Tibial nerve (tissue), 4 donors: ENCODE measurements at regions not wholly inside any gene's neighbourhood (a gene's known extent, or its start where the extent isn't known, plus 50 kb on each side); places are given as distances from the start of the nearest gene placed in this dataset.
"Not testable (repeated sequence)": the region's sequence is repeated elsewhere in the genome, so short reads cannot be mapped to it uniquely, and the experiment has no call there.

Source experiments
- DNase-seq, 2 donors: peaks; one replicate each; pipeline ENCODE4 v3.0.0-alpha.2; 2019; ENCODE audit warnings: low spot score in 2 of 2
- H3K27ac ChIP-seq, 4 donors: fragments of 200-600 bp; sonication (generic) in 3 of 4; one replicate each; pipeline ENCODE4 v1.5.1; 2017 to 2019; ENCODE audit warnings: mild to moderate bottlenecking in 1 of 4
- H3K27me3 ChIP-seq, 2 donors: fragments of 200-600 bp; sonication (generic) in 1 of 2; one replicate each; pipeline versions ENCODE4 v1.5.1 to v1.6.0; 2017 to 2019
- H3K36me3 ChIP-seq, 3 donors: fragments of 200-600 bp; sonication (generic); one replicate each; pipeline ENCODE4 v1.5.1; 2018 to 2019
- H3K4me1 ChIP-seq, 4 donors: fragments of 200-600 bp; sonication (generic) in 3 of 4; one replicate each; pipeline ENCODE4 v1.5.1; 2017 to 2019
- H3K4me3 ChIP-seq, 4 donors: fragments of 200-600 bp; sonication (generic) in 3 of 4; one replicate each; pipeline ENCODE4 v1.5.1; 2017 to 2019; ENCODE audit warnings: mild to moderate bottlenecking in 1 of 4, moderate library complexity in 1 of 4
- H3K9me3 ChIP-seq, 4 donors: fragments of 200-600 bp; sonication (generic) in 3 of 4; one replicate each; pipeline ENCODE4 v1.5.1; 2017 to 2019
- EP300 ChIP-seq, 2 donors: sonication (generic); formaldehyde crosslinking; IDR thresholded peaks; one replicate each; pipeline ENCODE4 v1.6.1; 2017; ENCODE audit warnings: antibody characterized with exemption in 2 of 2, mild to moderate bottlenecking in 1 of 2
- POLR2A ChIP-seq, 2 donors: fragments of 450-650 bp; IDR thresholded peaks; one replicate each; pipeline ENCODE4 v1.6.1; 2017; ENCODE audit warnings: antibody characterized with exemption in 2 of 2, mild to moderate bottlenecking in 2 of 2, moderate library complexity in 2 of 2
- WGBS, 2 donors: methylation state at CpG; one replicate each; pipeline ENCODE4 v1.1.5; 2018; 5-methylcytosine and 5-hydroxymethylcytosine counted together
- TF ChIP-seq, protein P1 (sequence below), 5 experiments: fragments of 200-600 bp in 3 of 5; fragments of 450-650 bp in 2 of 5; sonication (generic) in 3 of 5; IDR thresholded peaks; one replicate each; pipeline ENCODE4 v1.5.1; 2016 to 2019; ENCODE audit warnings: antibody characterized with exemption in 5 of 5, mild to moderate bottlenecking in 3 of 5, moderate library complexity in 2 of 5

DNA sequence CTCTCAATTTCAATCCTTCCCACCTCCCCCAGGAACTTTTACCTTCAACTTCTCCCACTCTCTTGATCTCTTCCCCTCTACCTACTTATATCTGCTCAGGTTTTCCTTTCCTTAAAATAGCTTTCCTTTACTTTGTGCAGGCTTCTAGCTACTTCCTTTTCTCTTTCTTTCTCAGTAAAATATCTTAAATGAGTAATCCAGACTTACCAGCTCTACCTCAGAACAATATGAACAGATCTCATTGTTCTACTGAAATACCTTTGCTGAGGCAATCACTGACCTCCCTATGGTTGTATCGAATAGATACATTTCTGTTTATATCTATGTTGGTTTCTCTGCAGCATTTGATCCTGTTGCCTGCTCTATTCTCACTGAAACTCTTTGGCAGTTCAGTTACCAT lies 86.7 kb upstream of the WDR44 start:
- no peaks in the 10 kb centered on the region for H3K9me3 ChIP-seq
- TF ChIP-seq, protein P1, sequence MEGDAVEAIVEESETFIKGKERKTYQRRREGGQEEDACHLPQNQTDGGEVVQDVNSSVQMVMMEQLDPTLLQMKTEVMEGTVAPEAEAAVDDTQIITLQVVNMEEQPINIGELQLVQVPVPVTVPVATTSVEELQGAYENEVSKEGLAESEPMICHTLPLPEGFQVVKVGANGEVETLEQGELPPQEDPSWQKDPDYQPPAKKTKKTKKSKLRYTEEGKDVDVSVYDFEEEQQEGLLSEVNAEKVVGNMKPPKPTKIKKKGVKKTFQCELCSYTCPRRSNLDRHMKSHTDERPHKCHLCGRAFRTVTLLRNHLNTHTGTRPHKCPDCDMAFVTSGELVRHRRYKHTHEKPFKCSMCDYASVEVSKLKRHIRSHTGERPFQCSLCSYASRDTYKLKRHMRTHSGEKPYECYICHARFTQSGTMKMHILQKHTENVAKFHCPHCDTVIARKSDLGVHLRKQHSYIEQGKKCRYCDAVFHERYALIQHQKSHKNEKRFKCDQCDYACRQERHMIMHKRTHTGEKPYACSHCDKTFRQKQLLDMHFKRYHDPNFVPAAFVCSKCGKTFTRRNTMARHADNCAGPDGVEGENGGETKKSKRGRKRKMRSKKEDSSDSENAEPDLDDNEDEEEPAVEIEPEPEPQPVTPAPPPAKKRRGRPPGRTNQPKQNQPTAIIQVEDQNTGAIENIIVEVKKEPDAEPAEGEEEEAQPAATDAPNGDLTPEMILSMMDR (IDR thresholded peaks at IDR 0.05), result no peak
- TF ChIP-seq EP300 (IDR thresholded peaks at IDR 0.05), result no peak
- no peak for TF ChIP-seq POLR2A (IDR thresholded peaks at IDR 0.05)
- H3K27me3 ChIP-seq, result no peaks in the 10 kb centered on the region
- DNase-seq, result no peak
- no peak overlapping the region for H3K4me3 ChIP-seq
- no peaks in the 10 kb centered on the region for H3K36me3 ChIP-seq
- 88 to 90% methylated on average over 1 of the region's 1 CpG for WGBS, 2 donors
- no peak overlapping the region for H3K27ac ChIP-seq
- H3K4me1 ChIP-seq, result no peaks in the 10 kb centered on the region

DNA sequence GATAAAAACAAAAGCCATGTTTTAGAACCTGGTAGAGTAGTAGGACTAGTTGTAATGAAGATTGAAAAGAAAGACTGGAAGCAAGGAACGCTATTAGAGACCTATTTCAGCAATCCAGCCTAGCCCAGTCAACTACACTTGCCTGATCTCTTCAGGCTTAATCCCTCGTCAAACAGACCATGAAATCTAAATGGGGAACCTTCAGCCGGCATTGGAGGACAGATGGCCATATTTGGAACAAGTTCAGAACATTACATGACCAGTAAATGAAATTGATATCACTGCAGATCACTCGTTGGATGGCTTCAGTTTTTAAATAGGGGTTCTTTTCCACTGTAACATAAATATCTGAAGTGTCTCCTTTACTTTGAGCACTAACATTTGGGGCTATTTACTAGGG lies 84.8 kb upstream of the WDR44 start:
- no peaks in the 10 kb centered on the region for H3K36me3 ChIP-seq
- TF ChIP-seq, protein P1 (IDR thresholded peaks at IDR 0.05), result no peak
- TF ChIP-seq POLR2A (IDR thresholded peaks at IDR 0.05) (no peak), EP300 (IDR thresholded peaks at IDR 0.05) (no peak)
- 66 to 80% methylated on average over 4 of the region's 4 CpGs for WGBS, 2 donors
- no peak for DNase-seq
- H3K27me3 ChIP-seq, result no peaks in the 10 kb centered on the region
- no peak overlapping the region for H3K27ac ChIP-seq
- H3K4me3 ChIP-seq, result no peak overlapping the region
- H3K9me3 ChIP-seq, result no peaks in the 10 kb centered on the region
- H3K4me1 ChIP-seq, result no peaks in the 10 kb centered on the region

DNA sequence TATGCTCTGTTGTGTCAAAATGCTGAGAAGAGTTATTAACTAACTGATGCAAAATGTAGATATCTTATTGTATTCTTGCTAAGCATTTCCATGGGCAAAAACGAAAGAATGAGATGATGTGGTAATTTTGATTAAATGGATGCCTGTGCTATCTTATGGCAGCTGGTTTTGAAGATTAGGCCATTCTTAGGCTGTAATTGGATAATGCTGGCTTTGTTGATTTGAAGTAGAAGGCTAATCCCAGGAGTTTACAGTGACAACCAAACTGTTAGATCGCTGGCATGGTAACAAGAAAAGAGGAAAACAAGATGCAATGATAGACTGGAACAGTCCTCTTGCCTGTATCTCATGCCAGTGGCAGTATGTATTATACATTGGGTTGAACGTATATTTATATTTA lies 74.1 kb upstream of the WDR44 start:
- no peaks in the 10 kb centered on the region for H3K4me1 ChIP-seq

DNA sequence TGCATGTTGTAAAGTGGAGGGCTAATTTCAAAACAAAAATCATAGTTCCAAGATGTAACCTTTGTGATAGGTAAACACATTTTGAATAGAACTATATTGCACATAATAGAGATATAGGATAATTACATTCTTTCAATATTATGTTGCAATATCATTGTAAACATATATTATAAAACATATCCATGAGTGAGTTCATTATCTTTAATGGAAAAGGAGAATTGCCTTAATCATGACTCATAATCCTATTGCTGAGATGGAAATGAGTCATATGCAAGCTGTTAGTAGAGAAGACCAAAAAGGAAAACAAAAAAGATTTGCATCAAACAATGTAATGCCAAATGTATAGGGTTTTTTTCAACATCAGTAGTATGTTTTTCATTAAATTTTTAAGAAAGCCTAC lies 73.7 kb upstream of the WDR44 start:
- TF ChIP-seq EP300 (IDR thresholded peaks at IDR 0.05), result no peak
- TF ChIP-seq, protein P1 (IDR thresholded peaks at IDR 0.05), result no peak
- TF ChIP-seq POLR2A (IDR thresholded peaks at IDR 0.05), result no peak

More for the DNA sequence above, 74.1 kb upstream of the WDR44 start:
- Histone ChIP-seq H3K36me3 (no peaks in the 10 kb centered on the region), H3K27me3 (no peaks in the 10 kb centered on the region), H3K27ac (no peak overlapping the region), H3K4me3 (no peak overlapping the region), H3K9me3 (no peaks in the 10 kb centered on the region)
- DNase-seq, result no peak
- WGBS, 2 donors, result 54 to 66% methylated on average over 3 of the region's 3 CpGs
- no peak for TF ChIP-seq POLR2A (IDR thresholded peaks at IDR 0.05)
- TF ChIP-seq, protein P1 (IDR thresholded peaks at IDR 0.05), result no peak
- no peak for TF ChIP-seq EP300 (IDR thresholded peaks at IDR 0.05)

DNA sequence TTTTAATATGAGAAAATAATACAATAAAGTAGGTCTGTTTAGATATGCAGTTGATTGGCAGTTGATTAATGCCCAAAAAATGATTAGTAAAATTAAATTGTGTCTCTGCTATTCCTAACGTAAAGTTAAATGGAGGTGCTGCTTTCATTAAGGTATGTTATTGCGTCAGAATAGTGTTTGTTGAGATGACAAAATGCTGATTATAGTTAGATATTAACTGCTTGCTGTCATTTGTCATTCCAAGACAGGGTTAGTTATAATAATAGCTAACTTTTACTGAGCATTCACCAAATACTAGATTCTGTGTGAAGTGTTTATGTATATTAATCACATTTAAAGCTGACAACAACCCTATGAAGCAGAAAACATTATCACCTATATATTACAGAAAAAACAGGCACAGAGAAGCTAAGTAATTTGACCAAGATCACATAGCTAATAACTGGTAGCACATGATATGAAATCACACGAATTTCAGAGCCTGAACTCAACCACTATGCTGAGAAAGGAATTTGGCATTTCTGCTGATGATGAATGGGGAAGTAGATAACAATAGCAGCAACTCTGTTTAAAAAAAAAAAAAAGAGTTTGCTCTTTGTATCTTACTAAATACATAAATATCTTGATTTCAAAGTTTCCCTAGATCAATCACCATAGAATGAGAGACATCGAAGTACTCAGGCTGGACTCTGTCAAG lies 59.7 kb upstream of the WDR44 start:
- no peaks in the 10 kb centered on the region for H3K4me1 ChIP-seq
- WGBS, 2 donors, result 53 to 63% methylated on average over 4 of the region's 4 CpGs
- no peak overlapping the region for H3K4me3 ChIP-seq
- TF ChIP-seq POLR2A (IDR thresholded peaks at IDR 0.05), result no peak
- TF ChIP-seq, protein P1 (IDR thresholded peaks at IDR 0.05), result no peak
- TF ChIP-seq EP300 (IDR thresholded peaks at IDR 0.05), result no peak
- H3K27me3 ChIP-seq, result no peaks in the 10 kb centered on the region
- H3K36me3 ChIP-seq, result no peaks in the 10 kb centered on the region
- DNase-seq, result no peak
- no peak overlapping the region for H3K27ac ChIP-seq
- H3K9me3 ChIP-seq, result no peaks in the 10 kb centered on the region

More for the DNA sequence above, 73.7 kb upstream of the WDR44 start:
- Histone ChIP-seq H3K27me3 (no peaks in the 10 kb centered on the region), H3K36me3 (no peaks in the 10 kb centered on the region), H3K4me1 (no peaks in the 10 kb centered on the region), H3K27ac (no peak overlapping the region), H3K9me3 (no peaks in the 10 kb centered on the region), H3K4me3 (no peak overlapping the region)
- no peak for DNase-seq

DNA sequence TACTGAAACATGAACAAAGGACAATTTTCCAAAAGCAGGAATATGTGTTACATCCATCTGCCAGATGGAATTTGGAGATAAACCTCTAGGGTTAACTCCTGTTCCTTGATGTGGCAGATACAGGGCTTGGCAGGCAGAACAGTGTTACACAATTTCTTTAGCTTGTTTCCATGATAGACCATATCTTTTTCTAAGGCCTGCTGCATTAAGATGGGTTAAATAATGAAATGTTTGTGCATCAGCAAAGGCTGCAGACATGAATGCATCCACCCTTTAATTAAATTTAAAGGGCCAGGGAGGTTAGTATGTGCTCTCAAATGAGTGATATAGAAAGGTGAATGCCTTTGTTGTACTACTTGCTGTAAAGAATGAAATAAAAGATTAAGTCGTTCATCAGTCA lies 50.1 kb upstream of the WDR44 start:
- H3K4me3 ChIP-seq, H3K27me3 ChIP-seq, H3K9me3 ChIP-seq, DNase-seq, H3K27ac ChIP-seq, H3K36me3 ChIP-seq, H3K4me1 ChIP-seq: not testable (repeated sequence)
- 61 to 77% methylated on average over 1 of the region's 1 CpG for WGBS, 2 donors
